ENCODE measurements at regions not wholly inside any gene's neighbourhood (a gene's known extent, or its start where the extent isn't known, plus 50 kb on each side); places are given as distances from the start of the nearest gene placed in this dataset.

DNA sequence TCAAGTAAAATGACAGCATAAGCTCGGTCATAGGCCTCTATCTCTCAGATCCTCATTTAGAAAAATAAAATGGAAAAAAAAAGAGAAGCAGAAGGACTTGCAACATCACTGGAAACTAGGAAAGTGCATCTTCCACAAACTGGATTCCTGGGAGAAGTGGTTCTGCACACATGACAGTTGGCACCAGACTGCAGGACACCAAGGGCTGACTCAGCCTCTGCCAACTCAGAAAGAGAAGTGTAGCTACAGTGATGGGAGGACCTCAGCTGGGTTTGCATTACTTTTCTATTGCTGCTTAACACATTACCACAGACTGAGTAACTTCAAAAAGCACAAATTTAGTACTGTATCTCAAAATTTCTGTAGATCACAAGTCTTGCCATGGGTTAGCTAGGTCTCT is 409.5 kb upstream of the GCFC2 start:
- TF ChIP-seq, protein P1, sequence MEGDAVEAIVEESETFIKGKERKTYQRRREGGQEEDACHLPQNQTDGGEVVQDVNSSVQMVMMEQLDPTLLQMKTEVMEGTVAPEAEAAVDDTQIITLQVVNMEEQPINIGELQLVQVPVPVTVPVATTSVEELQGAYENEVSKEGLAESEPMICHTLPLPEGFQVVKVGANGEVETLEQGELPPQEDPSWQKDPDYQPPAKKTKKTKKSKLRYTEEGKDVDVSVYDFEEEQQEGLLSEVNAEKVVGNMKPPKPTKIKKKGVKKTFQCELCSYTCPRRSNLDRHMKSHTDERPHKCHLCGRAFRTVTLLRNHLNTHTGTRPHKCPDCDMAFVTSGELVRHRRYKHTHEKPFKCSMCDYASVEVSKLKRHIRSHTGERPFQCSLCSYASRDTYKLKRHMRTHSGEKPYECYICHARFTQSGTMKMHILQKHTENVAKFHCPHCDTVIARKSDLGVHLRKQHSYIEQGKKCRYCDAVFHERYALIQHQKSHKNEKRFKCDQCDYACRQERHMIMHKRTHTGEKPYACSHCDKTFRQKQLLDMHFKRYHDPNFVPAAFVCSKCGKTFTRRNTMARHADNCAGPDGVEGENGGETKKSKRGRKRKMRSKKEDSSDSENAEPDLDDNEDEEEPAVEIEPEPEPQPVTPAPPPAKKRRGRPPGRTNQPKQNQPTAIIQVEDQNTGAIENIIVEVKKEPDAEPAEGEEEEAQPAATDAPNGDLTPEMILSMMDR (IDR thresholded peaks at IDR 0.05; ENCODE audit: extremely low read depth in 1 of 2, insufficient read depth in 1 of 2, low read depth in 1 of 2, low read length in 2 of 2) = no peak
- TF ChIP-seq MYC (IDR thresholded peaks at IDR 0.05; ENCODE audit: low read depth, low read length) (no peak), EZH2 (IDR thresholded peaks at IDR 0.05; ENCODE audit: borderline replicate concordance, low read depth, low read length, severe bottlenecking) (no peak), POLR2AphosphoS5 (IDR thresholded peaks at IDR 0.05; ENCODE audit: insufficient read depth, low read depth, low read length) (no peak), JUN (IDR thresholded peaks at IDR 0.05; ENCODE audit: borderline replicate concordance, insufficient read depth, insufficient read length, low read depth) (no peak), POLR2A (IDR thresholded peaks at IDR 0.05; ENCODE audit: low read depth, low read length) (no peak), FOS (IDR thresholded peaks at IDR 0.05; ENCODE audit: borderline replicate concordance, insufficient read depth, low read length) (no peak), GATA2 (IDR thresholded peaks at IDR 0.05; ENCODE audit: insufficient read depth, insufficient read length, low read depth, low read length) (no peak)
- TF ChIP-seq, protein P2, sequence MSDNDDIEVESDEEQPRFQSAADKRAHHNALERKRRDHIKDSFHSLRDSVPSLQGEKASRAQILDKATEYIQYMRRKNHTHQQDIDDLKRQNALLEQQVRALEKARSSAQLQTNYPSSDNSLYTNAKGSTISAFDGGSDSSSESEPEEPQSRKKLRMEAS (IDR thresholded peaks at IDR 0.05; ENCODE audit: insufficient read depth, insufficient read length) = no peak

All from endothelial cell of umbilical vein (primary cell).